GM18907 (cell line): ENCODE measurements at regions not wholly inside any gene's neighbourhood (a gene's known extent, or its start where the extent isn't known, plus 50 kb on each side); places are given as distances from the start of the nearest gene placed in this dataset.

ENCODE experiments used
- ATAC-seq: cut with Tn5 transposase; IDR thresholded peaks from one replicate; pipeline ENCODE4 v1.9.1; 2021; ENCODE audit warnings: mild to moderate bottlenecking, moderate library complexity; ENCODE audit not compliant: unreplicated experiment

DNA sequence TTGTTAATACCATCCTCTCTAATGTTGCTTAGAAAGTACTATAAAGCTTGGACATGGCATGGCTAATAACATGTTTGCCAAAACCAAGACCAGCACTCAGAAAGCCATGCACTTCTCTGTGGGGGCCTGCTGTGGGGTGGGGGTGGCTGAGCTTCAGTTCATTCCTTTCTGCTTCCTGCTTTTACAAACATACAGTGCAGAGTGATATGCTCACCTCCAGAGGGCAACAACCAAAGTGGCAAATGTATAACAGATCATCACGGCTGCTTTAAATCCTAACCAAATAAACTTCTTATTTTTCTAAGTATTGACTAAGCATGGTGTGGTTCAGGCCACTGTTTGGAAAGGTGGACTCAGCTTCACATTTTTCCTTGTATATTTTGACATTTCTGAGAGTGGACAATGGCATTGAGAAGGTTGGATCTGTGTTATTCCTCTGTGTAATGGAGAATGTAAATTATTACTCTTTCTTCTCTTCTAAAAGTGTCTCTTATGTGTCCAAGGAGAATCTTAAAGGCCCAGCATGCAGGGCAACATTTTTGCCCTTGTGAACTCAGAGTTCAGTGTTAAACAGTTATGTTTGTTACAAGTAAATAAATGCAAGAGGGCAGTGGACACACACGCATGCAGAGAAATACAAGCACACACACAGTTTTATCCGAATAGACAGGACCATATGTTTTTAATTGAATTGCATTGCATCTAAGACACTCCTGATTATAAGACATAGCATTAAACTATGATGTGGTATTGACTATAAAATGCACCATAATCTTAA is 186.1 kb downstream of the HERPUD2 start:
- ATAC-seq = no peak

DNA sequence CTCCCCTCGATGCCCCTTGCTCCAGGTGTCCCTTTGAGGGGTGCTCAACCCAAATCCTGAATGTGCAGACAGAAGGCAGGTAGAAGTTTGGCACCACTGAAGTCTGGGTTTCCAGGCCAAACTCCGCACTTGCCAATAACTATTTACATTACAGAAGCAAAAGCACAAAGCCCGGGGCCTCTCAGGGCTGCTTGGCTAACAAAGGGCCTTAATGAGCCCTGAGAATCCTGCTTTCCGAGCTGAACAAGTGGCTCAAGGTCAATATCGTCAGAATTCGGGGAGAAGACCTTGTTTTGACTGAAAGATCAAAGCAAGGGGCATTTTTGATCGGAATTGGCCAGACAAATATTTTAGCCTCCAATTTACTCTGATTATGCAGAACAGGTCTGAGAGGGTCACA is 189.9 kb downstream of the HERPUD2 start:
- ATAC-seq = no peak

DNA sequence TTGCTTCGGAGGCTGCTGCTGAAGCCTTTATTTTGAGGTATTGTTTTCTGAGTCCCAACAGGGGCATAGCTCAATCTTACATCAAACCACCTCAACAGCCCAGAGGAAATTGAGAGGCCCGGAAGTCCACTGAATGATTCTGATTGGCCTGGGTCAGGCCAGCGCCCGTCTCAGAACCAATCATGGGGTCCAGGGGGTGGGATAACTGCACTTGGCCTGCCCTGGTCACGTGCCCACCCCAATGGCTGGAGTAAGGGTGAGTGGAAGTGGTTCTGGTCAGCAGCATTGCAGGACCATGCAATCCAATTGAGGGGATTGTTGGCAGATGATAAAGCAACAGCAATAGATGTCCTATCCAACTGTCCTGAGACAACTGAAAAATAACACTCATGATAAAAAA is 190.6 kb downstream of the HERPUD2 start:
- ATAC-seq = no peak

DNA sequence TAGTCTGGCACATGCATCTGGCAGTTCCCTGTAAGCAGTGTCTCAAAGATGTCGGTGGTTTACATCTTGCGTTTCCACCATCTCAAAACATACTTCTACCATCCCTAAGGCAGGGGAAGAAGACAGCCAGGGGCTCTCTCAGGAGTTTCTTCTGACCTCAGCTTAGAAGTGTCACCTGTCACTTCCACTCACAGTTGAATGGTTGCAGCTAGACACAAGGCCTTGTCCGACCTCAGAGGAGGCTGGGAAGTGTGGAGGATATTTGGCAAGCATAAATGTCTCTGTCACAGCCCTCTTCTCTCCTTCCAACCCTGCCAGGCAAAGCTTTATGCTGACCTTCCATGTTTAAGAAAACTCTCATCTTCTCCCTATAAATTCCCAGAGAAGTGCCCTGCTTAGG is 193.3 kb downstream of the HERPUD2 start:
- ATAC-seq = no peak

GRCh38 chr7:35499226-35499625 is 195.7 kb downstream of the HERPUD2 start:
- no peak for ATAC-seq

DNA sequence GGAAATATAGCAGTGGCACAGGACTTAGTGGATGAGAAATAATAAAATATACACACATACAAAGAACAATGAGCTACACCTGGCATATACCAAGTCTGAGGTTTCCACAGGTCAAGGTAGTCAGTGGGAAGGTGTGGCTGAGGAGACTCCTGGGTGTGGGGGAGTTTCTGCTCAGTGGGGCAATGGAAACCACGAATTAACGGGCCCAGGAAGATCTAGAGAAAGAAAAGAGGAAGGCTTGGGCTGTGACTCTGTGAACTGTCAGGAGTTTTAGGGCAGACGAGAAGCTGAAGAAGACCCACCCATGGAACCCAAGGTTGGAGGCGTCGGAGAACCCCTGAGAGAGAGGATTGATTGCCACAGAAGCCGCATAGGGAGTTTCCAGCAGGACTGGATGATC is 196.5 kb downstream of the HERPUD2 start:
- ATAC-seq = no peak

DNA sequence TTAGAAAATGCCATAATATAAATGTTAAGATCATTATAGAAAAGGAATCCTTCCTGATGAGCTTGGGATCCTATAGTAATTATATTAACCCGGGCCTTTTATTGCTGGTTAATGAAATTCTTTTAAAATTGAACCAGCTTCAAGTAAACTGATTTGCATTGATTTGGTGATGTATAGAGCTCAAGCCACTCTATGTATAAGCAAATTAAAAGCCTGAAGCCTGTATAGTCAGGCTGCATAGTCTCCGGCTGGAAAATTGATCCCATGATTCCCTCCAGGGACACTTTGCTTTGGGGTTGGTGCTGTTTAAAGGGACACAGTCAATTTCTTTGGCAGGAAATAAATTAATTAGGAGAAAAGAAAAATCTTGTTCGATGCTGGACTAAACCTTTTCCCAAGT is 199.1 kb downstream of the HERPUD2 start:
- no peak for ATAC-seq

GRCh38 chr7:35495377-35495776 is 199.6 kb downstream of the HERPUD2 start:
- ATAC-seq = no peak

DNA sequence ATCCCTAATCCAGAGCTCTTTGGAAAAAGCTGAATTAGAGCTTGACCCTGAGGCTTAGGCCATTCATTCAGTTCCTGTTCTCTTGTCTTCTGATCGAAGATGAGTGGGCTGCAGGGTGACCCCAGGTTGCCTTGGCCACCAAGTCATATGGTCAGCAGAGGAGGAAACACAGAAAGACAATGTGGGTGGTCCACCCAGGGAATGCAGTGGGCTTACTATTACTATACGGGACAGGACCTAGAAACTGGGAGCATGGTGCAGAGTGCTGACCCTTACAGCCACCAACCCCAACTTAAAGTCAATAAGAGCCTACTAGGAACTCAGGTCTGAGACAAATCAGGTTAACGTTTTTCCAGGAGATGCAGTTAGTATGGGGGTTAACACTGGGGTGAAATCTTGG is 200.5 kb downstream of the HERPUD2 start:
- no peak for ATAC-seq

DNA sequence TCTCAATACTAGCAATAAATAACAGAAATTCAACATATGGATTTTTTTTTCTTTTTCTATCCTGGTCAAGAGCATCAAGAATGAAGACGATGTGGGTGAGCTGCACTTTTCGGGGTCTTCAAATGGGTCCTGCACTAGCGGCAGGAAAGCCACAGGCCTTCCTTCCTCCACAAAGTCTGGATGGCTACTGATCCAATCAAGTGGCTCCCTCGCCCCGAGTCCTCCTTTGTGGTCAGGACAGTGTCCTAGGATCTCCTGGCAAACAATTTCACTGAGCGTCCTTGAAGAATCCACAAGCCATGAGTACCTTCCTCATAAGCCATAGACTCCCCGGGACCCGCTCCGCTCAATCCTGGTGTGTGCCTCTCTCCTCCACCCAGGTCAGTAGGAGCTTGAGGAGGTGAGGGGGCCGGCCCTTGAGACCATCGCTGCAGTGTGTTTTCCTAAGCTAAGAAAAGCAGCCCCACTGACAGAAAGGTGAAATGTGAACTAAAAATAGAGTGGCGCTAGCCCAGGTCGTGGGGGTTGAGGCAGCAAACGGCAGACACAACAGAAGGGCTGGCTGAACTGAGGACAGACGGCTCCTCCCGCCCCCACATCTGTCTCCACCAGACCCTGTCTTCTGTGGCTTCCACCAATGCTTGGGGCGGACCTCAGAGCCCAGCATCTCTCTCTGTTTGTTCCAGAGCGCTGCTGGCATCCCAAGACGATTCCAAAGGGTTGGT is 202.3 kb downstream of the HERPUD2 start:
- no peak for ATAC-seq

DNA sequence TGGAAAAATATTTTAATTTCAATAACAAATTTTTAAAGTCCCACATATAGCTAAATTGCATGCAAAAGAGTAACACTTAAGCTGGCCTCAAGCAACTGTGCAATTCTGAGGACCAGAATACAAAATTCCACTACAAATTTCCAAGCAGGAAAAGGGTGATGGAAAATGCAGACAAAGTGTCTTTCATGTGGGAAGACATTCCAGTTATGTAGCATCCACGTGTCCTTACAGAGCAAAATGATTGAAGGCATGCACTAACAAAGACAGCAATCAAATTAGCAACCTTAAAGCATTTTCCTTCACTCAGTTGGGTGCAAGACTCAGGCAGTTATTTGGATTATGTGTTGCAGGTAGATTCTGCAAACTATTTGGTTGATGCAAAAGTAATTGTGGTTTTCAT is 203.7 kb downstream of the HERPUD2 start:
- no peak for ATAC-seq

- ATAC-seq = no peak
Measured at GRCh38 chr7:35487841-35488240, 207.1 kb downstream of the HERPUD2 start.

GRCh38 chr7:35487402-35487801 is 207.5 kb downstream of the HERPUD2 start:
- ATAC-seq = no peak

- ATAC-seq = no peak
Measured at GRCh38 chr7:35485436-35485835, 209.5 kb downstream of the HERPUD2 start.

DNA sequence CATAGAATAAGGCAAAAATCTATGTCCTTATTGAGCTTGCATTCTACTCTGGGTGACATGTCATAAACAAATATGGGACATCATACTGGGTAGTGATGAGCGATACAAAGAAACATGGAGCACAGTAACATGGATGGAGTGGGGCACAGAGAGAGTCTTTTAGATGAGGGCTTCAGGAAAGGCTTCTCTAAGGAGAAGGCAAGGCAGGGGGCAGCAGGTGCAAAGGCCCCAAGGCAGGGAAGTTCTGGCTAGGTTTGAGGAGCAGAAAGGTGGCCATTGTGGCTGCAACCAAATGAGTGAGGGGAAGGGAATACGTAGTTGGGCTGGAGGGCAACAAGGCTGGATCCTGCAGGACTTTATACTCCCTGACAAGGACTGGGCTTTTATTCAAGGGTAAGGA is 211.4 kb downstream of the HERPUD2 start:
- no peak for ATAC-seq

GRCh38 chr7:35482231-35482630 is 212.7 kb downstream of the HERPUD2 start:
- ATAC-seq = no peak

DNA sequence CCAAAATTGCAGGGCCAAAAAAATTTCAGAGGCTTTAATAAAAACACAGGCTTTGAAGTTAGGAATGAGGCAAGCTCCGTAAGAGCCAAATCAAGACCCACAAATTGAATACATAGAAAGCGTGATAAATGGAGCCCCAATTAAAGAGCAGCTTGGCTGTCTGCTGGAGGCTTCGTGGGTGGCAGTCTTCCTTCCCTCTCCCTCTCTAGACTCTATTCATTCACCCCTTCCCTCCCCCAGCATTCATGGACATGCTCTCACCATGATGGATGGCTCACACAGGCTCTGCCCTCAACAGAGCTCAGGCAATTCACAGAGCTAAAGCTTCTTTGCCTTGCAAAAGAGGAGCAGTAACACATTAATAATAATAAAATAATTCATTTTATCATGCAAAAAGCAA is 214.1 kb downstream of the HERPUD2 start:
- ATAC-seq = no peak

GRCh38 chr7:35477609-35478008 is 217.3 kb downstream of the HERPUD2 start:
- no peak for ATAC-seq

GRCh38 chr7:35474100-35474499 is 220.2 kb upstream of the TBX20 start:
- ATAC-seq = no peak

GRCh38 chr7:35468606-35469005 is 214.7 kb upstream of the TBX20 start:
- no peak for ATAC-seq

GRCh38 chr7:35467456-35467978 is 213.6 kb upstream of the TBX20 start:
- no peak for ATAC-seq

DNA sequence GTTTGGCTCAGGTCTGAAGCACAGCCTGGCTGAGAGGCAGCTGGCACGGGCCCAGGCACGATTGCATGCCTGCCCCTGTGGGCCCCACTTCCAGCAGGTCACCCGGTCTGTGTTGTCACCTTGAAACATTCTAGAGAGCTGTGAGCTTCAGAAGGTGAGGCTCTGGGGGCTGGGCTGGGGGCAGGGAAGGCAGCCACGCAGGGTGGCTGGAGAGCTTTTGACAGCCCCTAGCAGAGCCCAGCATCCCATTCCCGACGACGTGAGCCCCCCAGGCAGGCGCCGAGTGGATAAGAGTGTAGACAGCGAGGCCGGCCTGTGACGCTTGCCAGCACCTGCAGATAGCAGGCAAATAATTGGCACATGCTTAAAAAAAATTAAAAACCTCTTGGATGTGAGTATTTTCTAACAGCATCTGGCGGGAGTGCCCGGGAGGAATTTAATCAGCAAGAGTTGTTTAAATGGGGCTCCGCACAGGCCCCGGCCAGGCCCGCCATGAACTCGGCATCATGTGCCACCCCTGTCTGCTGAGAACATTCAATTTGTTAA is 212.0 kb upstream of the TBX20 start:
- ATAC-seq = no peak
